ENCODE measurements at regions not wholly inside any gene's neighbourhood (a gene's known extent, or its start where the extent isn't known, plus 50 kb on each side); places are given as distances from the start of the nearest gene placed in this dataset.
"Not testable (repeated sequence)": the region's sequence is repeated elsewhere in the genome, so short reads cannot be mapped to it uniquely, and the experiment has no call there.

GRCh38 chr5:21482522-21482921 is 1370.6 kb downstream of the CDH12 start:
- not testable (repeated sequence) for DNase-seq

GRCh38 chr5:21481320-21482270 is 1371.5 kb downstream of the CDH12 start:
- not testable (repeated sequence) for DNase-seq

GRCh38 chr5:21480054-21480453 is 1373.1 kb downstream of the CDH12 start:
- not testable (repeated sequence) for DNase-seq

- not testable (repeated sequence) for DNase-seq
Measured at GRCh38 chr5:21473981-21474380, 1379.2 kb downstream of the CDH12 start.

GRCh38 chr5:21473436-21473835 is 1379.7 kb downstream of the CDH12 start:
- not testable (repeated sequence) for DNase-seq

GRCh38 chr5:21471691-21472090 is 1381.5 kb downstream of the CDH12 start:
- not testable (repeated sequence) for DNase-seq

GRCh38 chr5:21469523-21470101 is 1383.5 kb downstream of the CDH12 start:
- peak; percentile 70 for DNase-seq

GRCh38 chr5:21467544-21467943 is 1385.6 kb downstream of the CDH12 start:
- not testable (repeated sequence) for DNase-seq

GRCh38 chr5:21459744-21460073 is 1393.4 kb downstream of the CDH12 start:
- not testable (repeated sequence) for DNase-seq

GRCh38 chr5:21452449-21452848 is 1400.7 kb downstream of the CDH12 start:
- no peak for DNase-seq

GRCh38 chr5:21432646-21433045 is 1420.5 kb downstream of the CDH12 start:
- DNase-seq = no peak

- DNase-seq = peak; percentile 39
Measured at GRCh38 chr5:21424907-21425306, 1428.2 kb downstream of the CDH12 start.

- DNase-seq = peak; percentile 8
Measured at GRCh38 chr5:21419383-21419782, 1431.4 kb upstream of the CDH18 start.

GRCh38 chr5:21402089-21402488 is 1414.1 kb upstream of the CDH18 start:
- not testable (repeated sequence) for DNase-seq

- peak; percentile 94 for DNase-seq
Measured at GRCh38 chr5:21398511-21398910, 1410.5 kb upstream of the CDH18 start.

GRCh38 chr5:21397693-21398092 is 1409.7 kb upstream of the CDH18 start:
- DNase-seq = no peak

- no peak for DNase-seq
Measured at GRCh38 chr5:21391506-21391905, 1403.5 kb upstream of the CDH18 start.

- DNase-seq = not testable (repeated sequence)
Measured at GRCh38 chr5:21360754-21361153, 1372.8 kb upstream of the CDH18 start.

- DNase-seq = peak; percentile 75
Measured at GRCh38 chr5:21341948-21342261, 1353.9 kb upstream of the CDH18 start.

- peak; percentile 65 for DNase-seq
Measured at GRCh38 chr5:21341203-21341947, 1353.4 kb upstream of the CDH18 start.

- DNase-seq = peak; percentile 77
Measured at GRCh38 chr5:21340233-21340632, 1352.2 kb upstream of the CDH18 start.

GRCh38 chr5:21336478-21336877 is 1348.5 kb upstream of the CDH18 start:
- not testable (repeated sequence) for DNase-seq

- not testable (repeated sequence) for DNase-seq
Measured at GRCh38 chr5:21315376-21315775, 1327.4 kb upstream of the CDH18 start.

GRCh38 chr5:21301205-21301604 is 1313.2 kb upstream of the CDH18 start:
- not testable (repeated sequence) for DNase-seq

Data from DMS53 (cell line).